IPS-NIHi7 (cell line): ENCODE measurements at regions not wholly inside any gene's neighbourhood (a gene's known extent, or its start where the extent isn't known, plus 50 kb on each side); places are given as distances from the start of the nearest gene placed in this dataset.

ENCODE experiments used
- DNase-seq: peaks from one replicate; pipeline ENCODE4 v3.0.0; 2012; ENCODE audit warnings: mixed read lengths; ENCODE audit errors: extremely low spot score

DNA sequence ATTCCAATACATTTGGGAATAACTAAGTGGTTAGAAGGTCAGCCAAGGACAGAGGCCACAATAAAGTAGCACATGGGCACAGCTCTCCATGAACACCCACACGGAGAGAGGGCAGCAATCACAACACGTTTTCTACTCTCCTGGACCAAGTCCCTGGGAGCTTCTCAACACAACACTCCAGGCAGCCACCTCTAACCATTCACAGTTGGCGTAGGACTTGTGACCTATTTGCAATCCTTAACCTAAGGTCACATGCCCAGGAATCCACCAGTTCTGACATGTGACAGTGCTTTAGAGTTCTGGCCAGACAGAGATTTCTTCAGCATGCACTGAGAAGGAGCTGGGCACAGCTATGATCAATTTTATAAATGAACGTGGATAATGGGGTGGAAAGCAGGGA is 280.8 kb downstream of the SHQ1 start:
- no peak for DNase-seq

DNA sequence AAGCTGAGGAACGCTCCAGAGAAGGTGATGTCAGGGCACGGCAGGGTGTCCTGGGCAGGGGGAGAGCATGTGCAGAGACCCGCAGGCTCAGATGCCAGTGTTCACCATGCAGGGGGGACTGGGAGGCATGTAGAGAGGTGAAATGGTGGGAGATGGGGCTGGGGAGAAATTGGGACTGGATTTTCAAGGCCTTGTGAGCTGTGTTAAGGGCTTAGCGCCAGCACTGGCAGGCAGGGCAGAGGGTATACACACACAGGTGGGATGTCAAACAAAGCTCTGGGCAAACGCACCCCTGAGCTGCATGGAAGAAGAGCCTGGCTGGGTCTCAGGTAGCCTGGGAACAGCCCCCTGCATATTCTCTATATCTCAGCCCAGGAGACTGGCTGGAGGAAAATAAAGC is 282.7 kb downstream of the SHQ1 start:
- no peak for DNase-seq

- no peak for DNase-seq
These were observed 284.4 kb downstream of the SHQ1 start for GRCh38 chr3:72563690-72564370.

GRCh38 chr3:72560846-72561675 is 287.2 kb downstream of the SHQ1 start:
- no peak for DNase-seq

DNA sequence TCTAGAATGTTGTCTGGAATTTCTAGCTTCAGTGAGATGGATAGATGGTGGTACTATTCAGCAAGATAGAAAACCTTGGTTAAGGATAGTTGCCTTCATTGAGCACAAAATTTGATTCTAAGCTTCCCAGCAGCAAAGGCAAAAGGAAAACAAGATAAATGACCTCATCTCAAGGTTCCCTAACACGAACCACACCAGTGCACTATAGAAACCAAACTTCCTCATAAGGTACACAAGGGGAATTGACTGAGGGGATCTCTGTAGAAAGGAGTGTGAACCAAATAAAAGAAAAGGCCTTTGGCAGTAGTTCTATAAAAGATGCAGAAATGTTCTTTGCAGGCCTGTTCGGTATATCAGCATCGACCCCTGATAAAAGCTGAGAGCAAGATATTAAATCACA is 288.9 kb downstream of the SHQ1 start:
- DNase-seq, result no peak

DNA sequence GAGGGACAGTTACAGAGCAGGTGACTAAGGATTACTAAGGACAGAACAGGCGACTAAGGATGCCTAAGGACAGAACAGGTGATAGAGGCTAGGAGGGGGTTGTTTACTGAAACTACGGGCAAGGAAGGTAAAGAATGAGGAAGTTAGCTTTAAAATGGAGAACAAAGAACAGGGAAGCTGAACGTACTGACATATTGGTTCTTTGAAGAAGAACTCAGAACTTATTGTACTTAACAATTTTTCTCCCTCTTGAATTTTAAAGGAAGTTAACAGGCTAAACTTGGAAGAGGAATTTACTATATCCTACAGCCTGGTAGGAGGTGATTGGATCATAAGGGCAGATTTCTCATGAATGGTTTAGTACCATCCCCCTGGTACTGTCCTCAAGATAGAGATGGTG is 290.2 kb downstream of the SHQ1 start:
- DNase-seq, result no peak

GRCh38 chr3:72555714-72556113 is 292.5 kb downstream of the SHQ1 start:
- no peak for DNase-seq

DNA sequence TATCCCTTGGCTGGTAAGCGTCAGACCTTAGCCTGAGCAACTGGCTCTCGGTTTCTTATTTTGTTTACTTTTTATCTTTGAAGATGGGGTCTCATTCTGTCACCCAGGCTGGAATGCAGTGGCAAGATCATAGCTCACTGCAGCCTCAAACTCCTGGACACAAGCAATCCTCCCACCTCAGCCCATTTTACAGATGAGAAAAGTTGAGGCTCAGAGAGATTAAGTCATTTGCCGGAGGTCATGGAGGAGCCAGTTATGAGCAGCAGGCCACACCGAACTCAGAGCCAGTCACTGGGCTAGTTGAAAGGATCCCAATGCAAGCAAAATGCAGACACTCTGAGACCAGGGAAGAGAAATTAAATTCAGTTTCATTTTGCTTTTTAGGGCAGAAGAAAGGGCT is 293.6 kb downstream of the SHQ1 start:
- no peak for DNase-seq

- no peak for DNase-seq
These were observed 294.9 kb downstream of the SHQ1 start for GRCh38 chr3:72553298-72553697.

- no peak for DNase-seq
These were observed 297.5 kb downstream of the SHQ1 start for GRCh38 chr3:72550582-72551262.

- DNase-seq, result no peak
These were observed 298.3 kb downstream of the SHQ1 start for GRCh38 chr3:72549761-72550581.

- DNase-seq, result no peak
These were observed 299.3 kb downstream of the SHQ1 start for GRCh38 chr3:72548981-72549380.

GRCh38 chr3:72548461-72548860 is 299.8 kb downstream of the SHQ1 start:
- DNase-seq, result no peak

GRCh38 chr3:72547183-72547582 is 301.1 kb downstream of the SHQ1 start:
- no peak for DNase-seq

GRCh38 chr3:72544239-72544638 is 304.0 kb downstream of the SHQ1 start:
- no peak for DNase-seq

- no peak for DNase-seq
These were observed 305.0 kb downstream of the SHQ1 start for GRCh38 chr3:72543246-72543645.

- no peak for DNase-seq
These were observed 305.5 kb downstream of the SHQ1 start for GRCh38 chr3:72542781-72543180.

GRCh38 chr3:72539856-72540255 is 308.4 kb downstream of the SHQ1 start:
- no peak for DNase-seq

GRCh38 chr3:72538070-72538745 is 310.0 kb downstream of the SHQ1 start:
- no peak for DNase-seq

GRCh38 chr3:72537448-72537847 is 310.8 kb downstream of the SHQ1 start:
- DNase-seq, result no peak

GRCh38 chr3:72536878-72537267 is 311.4 kb downstream of the SHQ1 start:
- DNase-seq, result no peak
